Stimulated activated memory B cell treated with anti-CD40 and anti-IgM and Interleukin-4, amounts not matched to agents 10 μg/mL and 1 μg/mL and 100 μg/mL, for 72 hours (primary cell): ENCODE measurements at regions not wholly inside any gene's neighbourhood (a gene's known extent, or its start where the extent isn't known, plus 50 kb on each side); places are given as distances from the start of the nearest gene placed in this dataset.
A peak's percentile ranks its signal among the peaks of the same experiment; 100 is the strongest.
"Not testable (repeated sequence)": the region's sequence is repeated elsewhere in the genome, so short reads cannot be mapped to it uniquely, and the experiment has no call there.

ENCODE experiments used
- ATAC-seq: fragments of 150-1000 bp; cut with Tn5 transposase; 2 replicates; pipeline ENCODE4 v1.10.0; 2021
- H3K27ac Mint-ChIP-seq: one replicate; pipeline ENCODE4 v1.8.0; 2022; ENCODE audit warnings: mild to moderate bottlenecking, mixed read lengths
- H3K27me3 Mint-ChIP-seq: one replicate; pipeline ENCODE4 v1.8.0; 2022; ENCODE audit warnings: mixed read lengths
- H3K36me3 Mint-ChIP-seq: one replicate; pipeline ENCODE4 v1.8.0; 2022; ENCODE audit warnings: mixed read lengths
- H3K4me1 Mint-ChIP-seq: one replicate; pipeline ENCODE4 v1.8.0; 2022; ENCODE audit warnings: mixed read lengths
- H3K4me3 Mint-ChIP-seq: one replicate; pipeline ENCODE4 v1.8.0; 2022; ENCODE audit warnings: mild to moderate bottlenecking, moderate library complexity, mixed read lengths
- H3K9me3 Mint-ChIP-seq: one replicate; pipeline ENCODE4 v1.8.0; 2022; ENCODE audit warnings: mixed read lengths

GRCh38 chr12:75951399-75952278 is 79.9 kb downstream of the PHLDA1 start:
- Mint-ChIP-seq H3K36me3 (no peaks in the 10 kb centered on the region), H3K9me3 (no peaks in the 10 kb centered on the region), H3K27ac (no peak overlapping the region), H3K4me1 (no peaks in the 10 kb centered on the region), H3K4me3 (no peak overlapping the region), H3K27me3 (no peaks in the 10 kb centered on the region)
- ATAC-seq = no peak

DNA sequence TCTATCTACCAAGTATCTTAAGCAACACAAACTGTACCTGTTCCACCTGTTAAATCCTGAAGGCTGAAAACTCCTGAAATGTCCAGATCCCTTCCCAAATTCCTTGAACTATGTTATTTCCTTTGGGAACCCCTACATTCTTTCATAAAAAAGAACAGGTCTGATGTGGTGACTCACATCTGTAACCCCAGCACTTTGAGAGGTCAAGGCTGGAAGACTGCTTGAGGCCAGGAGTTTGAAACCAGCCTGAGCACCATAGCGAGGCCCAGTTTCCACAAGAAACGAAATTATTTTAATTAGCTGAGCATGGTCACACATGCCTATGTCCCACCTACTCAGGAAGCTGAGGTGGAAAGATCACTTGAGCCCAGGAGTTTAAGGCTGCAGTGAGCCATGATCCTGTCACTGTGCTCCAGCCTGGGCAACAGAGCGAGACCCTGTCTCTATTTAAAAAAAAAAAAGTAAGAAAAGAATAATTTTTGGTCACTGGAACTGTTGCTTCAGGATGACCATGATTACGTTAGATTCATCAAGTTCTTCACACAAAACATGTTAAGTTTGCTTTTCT is 84.3 kb downstream of the PHLDA1 start:
- Mint-ChIP-seq H3K4me3 (no peak overlapping the region), H3K9me3 (no peaks in the 10 kb centered on the region), H3K4me1 (peaks cover 20% of the 10 kb centered on the region), H3K27me3 (no peaks in the 10 kb centered on the region), H3K27ac (no peak overlapping the region), H3K36me3 (no peaks in the 10 kb centered on the region)
- no peak for ATAC-seq

GRCh38 chr12:75945581-75945980 is 86.0 kb downstream of the PHLDA1 start:
- Mint-ChIP-seq H3K4me3 (no peak overlapping the region), H3K27ac (no peak overlapping the region)

GRCh38 chr12:75944905-75945432 is 86.6 kb downstream of the PHLDA1 start:
- Mint-ChIP-seq H3K36me3 (no peaks in the 10 kb centered on the region), H3K4me3 (no peak overlapping the region), H3K9me3 (no peaks in the 10 kb centered on the region), H3K4me1 (peaks cover 20% of the 10 kb centered on the region), H3K27me3 (no peaks in the 10 kb centered on the region), H3K27ac (peak overlapping the region; percentile 83)
- ATAC-seq = no peak

More at GRCh38 chr12:75945581-75945980, 86.0 kb downstream of the PHLDA1 start:
- Mint-ChIP-seq H3K27me3 (no peaks in the 10 kb centered on the region), H3K36me3 (no peaks in the 10 kb centered on the region), H3K9me3 (no peaks in the 10 kb centered on the region), H3K4me1 (peaks cover 20% of the 10 kb centered on the region)
- ATAC-seq = no peak

- peak; percentile 91 for ATAC-seq
- H3K4me3 Mint-ChIP-seq = no peak overlapping the region
- no peaks in the 10 kb centered on the region for H3K9me3 Mint-ChIP-seq
- peak overlapping the region; percentile 83 for H3K27ac Mint-ChIP-seq
- H3K4me1 Mint-ChIP-seq = peaks cover 20% of the 10 kb centered on the region
- no peaks in the 10 kb centered on the region for H3K27me3 Mint-ChIP-seq
- H3K36me3 Mint-ChIP-seq = no peaks in the 10 kb centered on the region
Observed at GRCh38 chr12:75944097-75944904, 87.3 kb downstream of the PHLDA1 start.

DNA sequence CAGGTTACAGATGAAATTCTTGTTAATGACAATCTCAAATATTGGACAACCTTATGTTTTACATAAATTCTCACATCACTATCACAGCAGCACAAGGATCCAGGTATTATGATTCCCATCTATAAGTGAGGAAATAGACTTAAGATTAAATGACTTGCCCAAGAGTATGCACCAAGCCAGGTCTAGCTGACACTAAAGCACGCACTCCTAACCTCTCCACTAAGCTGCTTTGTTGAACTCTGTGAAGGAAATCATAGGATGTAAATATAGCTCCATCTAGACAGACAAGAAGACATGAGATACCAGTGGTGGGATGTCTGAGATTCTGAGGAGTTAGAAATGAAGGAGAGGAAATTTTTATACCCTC is 87.9 kb downstream of the PHLDA1 start:
- Mint-ChIP-seq H3K27ac (peak overlapping the region; percentile 83), H3K36me3 (no peaks in the 10 kb centered on the region), H3K4me1 (peaks cover 20% of the 10 kb centered on the region), H3K27me3 (no peaks in the 10 kb centered on the region), H3K4me3 (no peak overlapping the region), H3K9me3 (no peaks in the 10 kb centered on the region)
- ATAC-seq = no peak

GRCh38 chr12:75941661-75942060 is 89.9 kb downstream of the PHLDA1 start:
- H3K27ac Mint-ChIP-seq, H3K27me3 Mint-ChIP-seq, H3K9me3 Mint-ChIP-seq, H3K36me3 Mint-ChIP-seq, H3K4me3 Mint-ChIP-seq, ATAC-seq: not testable (repeated sequence)
- peaks cover 20% of the 10 kb centered on the region for H3K4me1 Mint-ChIP-seq

DNA sequence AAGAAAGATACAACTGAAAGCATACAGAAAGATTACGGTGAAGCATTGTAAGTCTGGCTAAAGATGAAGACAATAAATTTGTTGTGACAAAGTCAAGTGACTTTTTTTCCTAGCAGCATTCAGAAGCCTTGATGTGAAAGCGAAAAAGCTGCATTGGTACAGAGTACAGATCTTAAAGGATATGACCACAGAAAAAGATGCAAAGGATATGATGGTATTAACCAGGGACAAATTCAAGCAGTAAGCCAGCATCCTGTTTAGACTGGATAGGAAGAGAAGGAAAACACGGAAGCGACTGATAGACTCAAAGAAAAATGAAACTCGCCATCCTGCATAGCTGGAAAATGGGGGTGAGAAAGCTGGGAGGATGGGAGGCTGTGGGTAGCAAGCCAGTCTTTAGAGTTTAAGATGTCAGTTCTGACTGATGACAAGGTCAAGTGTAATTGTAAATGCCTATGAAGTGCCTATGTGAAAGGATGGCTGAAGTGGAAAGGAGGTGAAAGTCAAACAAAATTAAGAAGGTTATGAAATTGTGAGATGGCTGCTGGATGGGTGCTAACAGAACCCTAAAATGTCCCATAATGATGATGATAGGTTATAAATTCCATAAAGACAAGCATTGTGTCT is 92.4 kb downstream of the PHLDA1 start:
- H3K27ac Mint-ChIP-seq = no peak overlapping the region
- no peaks in the 10 kb centered on the region for H3K27me3 Mint-ChIP-seq
- H3K36me3 Mint-ChIP-seq = no peaks in the 10 kb centered on the region
- H3K4me1 Mint-ChIP-seq = peaks cover 7% of the 10 kb centered on the region
- no peak overlapping the region for H3K4me3 Mint-ChIP-seq
- ATAC-seq = no peak
- H3K9me3 Mint-ChIP-seq = no peaks in the 10 kb centered on the region

DNA sequence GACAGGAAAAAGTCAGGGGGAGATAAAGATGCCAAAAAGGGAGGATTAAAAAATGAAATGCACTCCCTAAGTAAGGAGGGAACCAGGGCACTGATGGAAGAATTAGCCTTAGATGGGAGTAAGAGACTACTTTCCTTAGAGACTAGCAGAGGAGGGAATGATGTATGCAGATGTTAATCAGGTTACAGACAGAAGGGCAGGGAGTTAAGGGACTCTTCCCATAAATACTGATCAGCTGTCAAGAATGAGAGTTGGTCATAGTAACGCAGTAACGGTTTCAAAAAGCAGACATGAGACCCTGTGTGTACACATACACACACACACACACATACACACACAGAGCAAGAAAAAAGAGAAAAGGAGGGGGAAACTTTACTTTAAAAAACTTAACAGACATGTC is 93.4 kb downstream of the PHLDA1 start:
- Mint-ChIP-seq H3K27ac (no peak overlapping the region), H3K4me3 (no peak overlapping the region), H3K4me1 (no peaks in the 10 kb centered on the region), H3K27me3 (no peaks in the 10 kb centered on the region), H3K36me3 (no peaks in the 10 kb centered on the region), H3K9me3 (no peaks in the 10 kb centered on the region)
- ATAC-seq = no peak

GRCh38 chr12:75937486-75937885 is 94.1 kb downstream of the PHLDA1 start:
- H3K36me3 Mint-ChIP-seq = no peaks in the 10 kb centered on the region

GRCh38 chr12:75936515-75937440 is 94.8 kb downstream of the PHLDA1 start:
- no peaks in the 10 kb centered on the region for H3K9me3 Mint-ChIP-seq
- no peak overlapping the region for H3K4me3 Mint-ChIP-seq
- peaks cover 9% of the 10 kb centered on the region for H3K27me3 Mint-ChIP-seq
- ATAC-seq = no peak
- no peaks in the 10 kb centered on the region for H3K4me1 Mint-ChIP-seq
- H3K27ac Mint-ChIP-seq = no peak overlapping the region
- H3K36me3 Mint-ChIP-seq = no peaks in the 10 kb centered on the region

More at GRCh38 chr12:75937486-75937885, 94.1 kb downstream of the PHLDA1 start:
- no peaks in the 10 kb centered on the region for H3K4me1 Mint-ChIP-seq
- no peak overlapping the region for H3K27ac Mint-ChIP-seq
- peaks cover 2% of the 10 kb centered on the region for H3K27me3 Mint-ChIP-seq
- ATAC-seq = peak; percentile 18
- no peaks in the 10 kb centered on the region for H3K9me3 Mint-ChIP-seq
- no peak overlapping the region for H3K4me3 Mint-ChIP-seq

DNA sequence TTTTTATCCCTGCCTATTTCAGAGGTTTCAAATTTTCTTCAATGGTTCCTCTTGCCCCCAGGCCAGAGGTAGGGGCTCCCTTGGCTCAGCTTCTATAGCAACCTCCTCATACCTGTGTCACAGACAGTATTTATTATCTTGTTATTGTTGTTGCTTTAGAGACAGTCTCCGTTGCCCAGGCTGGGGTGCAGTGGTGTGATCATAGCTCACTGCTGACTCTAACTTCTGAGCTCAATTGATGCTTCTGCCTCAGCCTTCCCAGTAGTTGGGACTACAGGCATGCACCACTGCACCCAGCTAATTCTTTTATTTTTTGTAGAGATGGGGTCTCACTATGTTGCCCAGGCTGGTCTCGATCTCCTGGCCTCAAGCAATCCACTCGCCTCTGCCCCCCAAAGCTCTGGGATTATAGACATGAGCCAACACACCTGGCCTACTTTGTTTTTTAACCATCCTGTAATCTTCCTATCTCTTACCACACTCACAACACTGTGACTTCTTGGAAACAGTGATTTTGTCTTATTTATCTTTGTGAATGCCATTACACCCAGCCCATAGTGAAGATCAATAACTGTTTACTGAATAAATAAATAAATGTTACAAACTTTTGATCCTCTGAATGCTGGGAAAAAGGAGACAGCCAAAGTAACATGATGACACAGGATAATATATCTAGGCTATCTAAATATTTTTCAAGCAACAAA is 95.9 kb downstream of the PHLDA1 start:
- Mint-ChIP-seq H3K4me3 (no peak overlapping the region), H3K36me3 (no peaks in the 10 kb centered on the region), H3K27me3 (peaks cover 17% of the 10 kb centered on the region), H3K4me1 (no peaks in the 10 kb centered on the region), H3K9me3 (no peaks in the 10 kb centered on the region), H3K27ac (no peak overlapping the region)
- ATAC-seq = no peak

DNA sequence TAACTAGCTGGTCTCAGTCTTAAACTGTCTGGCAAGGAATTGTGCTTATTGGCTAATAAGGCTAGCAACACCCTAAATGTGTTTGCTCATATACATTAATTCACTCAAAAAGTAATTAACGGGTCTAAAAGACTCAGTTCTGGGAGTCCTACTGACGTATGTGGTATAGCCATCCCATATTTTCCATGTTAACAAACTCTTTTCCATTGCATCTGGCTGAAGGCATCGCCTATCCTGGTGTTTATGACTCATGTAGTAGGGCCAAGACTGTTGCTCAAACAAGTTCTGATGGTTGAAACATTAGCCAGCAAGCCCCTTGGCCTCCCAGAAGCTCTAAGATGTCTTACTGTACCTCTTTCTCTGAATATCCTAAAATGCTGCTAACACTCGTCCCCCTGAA is 98.5 kb downstream of the PHLDA1 start:
- H3K27ac Mint-ChIP-seq = no peak overlapping the region
- H3K36me3 Mint-ChIP-seq = no peaks in the 10 kb centered on the region
- H3K9me3 Mint-ChIP-seq = no peaks in the 10 kb centered on the region
- ATAC-seq = no peak
- H3K4me1 Mint-ChIP-seq = no peaks in the 10 kb centered on the region
- peaks cover 41% of the 10 kb centered on the region for H3K27me3 Mint-ChIP-seq
- no peak overlapping the region for H3K4me3 Mint-ChIP-seq

DNA sequence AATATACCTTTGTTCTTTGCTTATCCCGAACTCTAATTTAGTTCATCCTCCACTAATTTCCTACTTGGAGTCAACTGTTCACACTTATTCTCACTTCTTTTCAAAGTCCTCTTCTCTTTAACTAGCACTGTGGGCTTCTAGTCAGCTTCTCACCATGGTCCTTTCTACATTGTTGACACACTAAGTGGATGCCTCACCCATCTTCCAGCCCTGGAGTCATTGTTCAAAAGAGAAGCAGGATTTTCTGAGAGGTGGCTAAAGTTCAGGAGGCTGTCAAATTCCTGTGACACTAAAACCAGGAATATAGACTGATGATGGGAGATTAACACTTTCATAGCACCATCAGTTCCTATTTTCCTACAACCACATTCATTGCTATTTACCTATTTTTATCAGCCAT is 99.3 kb downstream of the PHLDA1 start:
- Mint-ChIP-seq H3K9me3 (peaks cover 2% of the 10 kb centered on the region), H3K27ac (no peak overlapping the region), H3K27me3 (peaks cover 41% of the 10 kb centered on the region), H3K4me3 (no peak overlapping the region), H3K36me3 (no peaks in the 10 kb centered on the region), H3K4me1 (no peaks in the 10 kb centered on the region)
- no peak for ATAC-seq
